Transverse colon (tissue), 4 donors: ENCODE measurements at regions not wholly inside any gene's neighbourhood (a gene's known extent, or its start where the extent isn't known, plus 50 kb on each side); places are given as distances from the start of the nearest gene placed in this dataset.

Experiments
- DNase-seq: peaks from one replicate; pipeline ENCODE4 v3.0.0-alpha.2; 2019
- H3K27ac ChIP-seq, 4 donors: fragments of 200-600 bp; sonication (generic); 2 replicates each; pipeline ENCODE4 v1.5.1; 2016 to 2018; ENCODE audit warnings: inconsistent platforms in 4 of 4
- H3K27me3 ChIP-seq: fragments of 200-600 bp; sonication (generic); 2 replicates; pipeline ENCODE4 v1.5.1; 2017; ENCODE audit warnings: inconsistent platforms
- H3K36me3 ChIP-seq, 4 donors: fragments of 200-600 bp; sonication (generic); 2 replicates each; pipeline ENCODE4 v1.5.1; 2017 to 2019; ENCODE audit warnings: inconsistent platforms in 4 of 4
- H3K4me1 ChIP-seq, 4 donors: fragments of 200-600 bp; sonication (generic); 2 replicates each; pipeline ENCODE4 v1.5.1; 2017 to 2020; ENCODE audit warnings: inconsistent platforms in 4 of 4
- H3K4me3 ChIP-seq, 4 donors: fragments of 200-600 bp; sonication (generic); 1 replicate in 1 of 4; 2 replicates in 3 of 4; pipeline versions ENCODE4 v1.5.1 to v1.6.1; 2017 to 2019; ENCODE audit warnings: inconsistent platforms in 4 of 4
- H3K9me3 ChIP-seq, 2 donors: fragments of 200-600 bp; sonication (generic); 2 replicates each; pipeline ENCODE4 v1.5.1; 2017 to 2019; ENCODE audit warnings: inconsistent platforms in 2 of 2
- EP300 ChIP-seq: sonication (generic); formaldehyde crosslinking; IDR thresholded peaks from one replicate; pipeline ENCODE4 v1.6.1; 2017; ENCODE audit warnings: antibody characterized with exemption, low read depth
- POLR2A ChIP-seq: fragments of 450-650 bp; IDR thresholded peaks from one replicate; pipeline ENCODE4 v1.6.1; 2016; ENCODE audit warnings: antibody characterized with exemption, mild to moderate bottlenecking, moderate library complexity
- POLR2AphosphoS5 ChIP-seq, 3 donors: sonication (generic); formaldehyde crosslinking; IDR thresholded peaks; one replicate each; pipeline ENCODE4 v1.6.1; 2016; ENCODE audit warnings: antibody characterized with exemption in 3 of 3
- WGBS, 2 donors: methylation state at CpG; one replicate each; pipeline ENCODE4 v1.1.5; 2018; ENCODE audit warnings: low coverage in 1 of 2; 5-methylcytosine and 5-hydroxymethylcytosine counted together
- in situ Hi-C, 4 donors: fragments of 200-750 bp; cut with MboI; loops; one replicate each; pipeline versions ENCODE4 v1.15.0 to v1.15.1; 2017; ENCODE audit warnings: low sequenced_read_pairs in 3 of 4, low pct_ligation_motif_present in 1 of 4, low pct_unique_long_range_greater_than_20kb in 1 of 4
- intact Hi-C: fragments of 100-400 bp; cut with DNase I; formaldehyde crosslinking; loops from one replicate; pipeline ENCODE4 v1.15.1; 2023; ENCODE audit warnings: low total_unique reads
- TF ChIP-seq, protein P1 (sequence below), 5 experiments: fragments of 200-600 bp in 3 of 5; fragments of 450-650 bp in 2 of 5; sonication (generic) in 3 of 5; IDR thresholded peaks; 1 replicate in 2 of 5; 2 replicates in 3 of 5; pipeline ENCODE4 v1.5.1; 2016 to 2017; ENCODE audit warnings: antibody characterized with exemption in 5 of 5, inconsistent platforms in 3 of 5, mild to moderate bottlenecking in 2 of 5, moderate library complexity in 1 of 5

DNA sequence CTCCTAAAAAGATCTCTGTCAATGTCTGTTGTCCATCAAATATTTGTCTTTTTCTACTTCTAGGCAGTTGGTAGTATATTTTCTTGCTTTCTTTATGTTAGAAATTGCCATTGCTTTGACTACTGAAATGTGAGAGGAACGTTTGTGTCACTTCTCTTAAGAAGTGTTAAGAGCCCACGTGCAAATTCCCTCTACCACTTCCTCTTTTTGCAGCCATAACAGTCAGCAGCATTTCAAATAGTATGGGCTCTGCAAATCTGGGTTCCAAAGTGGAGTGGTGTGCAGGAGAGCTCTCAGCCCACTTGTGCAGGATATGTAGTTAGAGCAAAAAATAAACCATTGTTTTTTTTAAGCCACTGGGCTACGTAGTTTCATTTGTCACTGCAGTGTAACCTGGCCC lies 314.0 kb downstream of the MEIS1 start:
- in situ Hi-C loops, result no loop called here
- DNase-seq, result no peak
- Histone ChIP-seq H3K36me3 (no peaks in the 10 kb centered on the region), H3K27me3 (no peaks in the 10 kb centered on the region), H3K4me3 (no peak overlapping the region), H3K9me3 (no peaks in the 10 kb centered on the region), H3K27ac (peak overlapping the region in 3 of 4 donors; percentile 44 to 58 (median 57)), H3K4me1 (peaks cover 0 to 7% (median 2%) of the 10 kb centered on the region in 4 donors)
- intact Hi-C loops, result no loop called here
- WGBS, 2 donors, result 34 to 75% methylated on average over 3 of the region's 3 CpGs
- TF ChIP-seq, protein P1, sequence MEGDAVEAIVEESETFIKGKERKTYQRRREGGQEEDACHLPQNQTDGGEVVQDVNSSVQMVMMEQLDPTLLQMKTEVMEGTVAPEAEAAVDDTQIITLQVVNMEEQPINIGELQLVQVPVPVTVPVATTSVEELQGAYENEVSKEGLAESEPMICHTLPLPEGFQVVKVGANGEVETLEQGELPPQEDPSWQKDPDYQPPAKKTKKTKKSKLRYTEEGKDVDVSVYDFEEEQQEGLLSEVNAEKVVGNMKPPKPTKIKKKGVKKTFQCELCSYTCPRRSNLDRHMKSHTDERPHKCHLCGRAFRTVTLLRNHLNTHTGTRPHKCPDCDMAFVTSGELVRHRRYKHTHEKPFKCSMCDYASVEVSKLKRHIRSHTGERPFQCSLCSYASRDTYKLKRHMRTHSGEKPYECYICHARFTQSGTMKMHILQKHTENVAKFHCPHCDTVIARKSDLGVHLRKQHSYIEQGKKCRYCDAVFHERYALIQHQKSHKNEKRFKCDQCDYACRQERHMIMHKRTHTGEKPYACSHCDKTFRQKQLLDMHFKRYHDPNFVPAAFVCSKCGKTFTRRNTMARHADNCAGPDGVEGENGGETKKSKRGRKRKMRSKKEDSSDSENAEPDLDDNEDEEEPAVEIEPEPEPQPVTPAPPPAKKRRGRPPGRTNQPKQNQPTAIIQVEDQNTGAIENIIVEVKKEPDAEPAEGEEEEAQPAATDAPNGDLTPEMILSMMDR (IDR thresholded peaks at IDR 0.05), result no peak
- TF ChIP-seq EP300 (no peak), POLR2AphosphoS5 (IDR thresholded peaks at IDR 0.05) (no peak), POLR2A (no peak)

DNA sequence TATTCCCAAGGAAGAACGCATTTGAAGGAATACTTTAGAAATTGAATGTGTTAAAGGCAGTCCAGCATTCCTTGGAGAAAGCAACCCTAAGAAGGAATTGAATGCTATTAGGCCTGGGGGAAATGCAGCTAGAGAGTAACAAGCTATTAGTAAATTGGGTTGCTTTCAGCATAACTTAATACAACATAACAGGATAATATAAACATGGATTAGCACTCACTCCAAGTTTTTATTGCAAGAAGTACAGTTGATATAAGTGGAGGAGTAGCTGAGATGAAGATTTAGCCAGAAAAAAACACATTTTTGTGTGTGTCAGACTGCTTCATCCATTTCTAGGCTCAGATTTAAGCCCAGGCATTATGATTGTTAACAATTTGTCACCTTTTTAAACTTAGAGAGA lies 314.6 kb downstream of the MEIS1 start:
- TF ChIP-seq POLR2A (no peak), EP300 (no peak), POLR2AphosphoS5 (IDR thresholded peaks at IDR 0.05) (no peak)
- TF ChIP-seq, protein P1 (IDR thresholded peaks at IDR 0.05), result no peak
- intact Hi-C loops (no loop called here), in situ Hi-C loops (no loop called here)
- DNase-seq, result no peak
- Histone ChIP-seq H3K4me3 (no peak overlapping the region), H3K36me3 (no peaks in the 10 kb centered on the region), H3K27me3 (no peaks in the 10 kb centered on the region), H3K9me3 (no peaks in the 10 kb centered on the region), H3K4me1 (peaks cover 0 to 7% (median 2%) of the 10 kb centered on the region in 4 donors), H3K27ac (peak overlapping the region in 3 of 4 donors; percentile 44 to 58 (median 57))
- WGBS, 2 donors, result 54 to 79% methylated on average over 1 of the region's 1 CpG

- 40 to 62% methylated on average over 1 of the region's 1 CpG for WGBS, 2 donors
- Histone ChIP-seq H3K27me3 (no peaks in the 10 kb centered on the region), H3K4me3 (no peak overlapping the region), H3K36me3 (no peaks in the 10 kb centered on the region), H3K4me1 (peaks cover 0 to 7% (median 2%) of the 10 kb centered on the region in 4 donors), H3K27ac (peak overlapping the region in 3 of 4 donors; percentile 28 to 72 (median 47)), H3K9me3 (no peaks in the 10 kb centered on the region)
- in situ Hi-C loops, result no loop called here
- intact Hi-C loops, result no loop called here
- DNase-seq, result no peak
- TF ChIP-seq EP300 (no peak), POLR2AphosphoS5 (IDR thresholded peaks at IDR 0.05) (peak in 2 of 3 donors; percentile 42 to 49)
Observed at GRCh38 chr2:66753257-66753656, 318.3 kb downstream of the MEIS1 start.

DNA sequence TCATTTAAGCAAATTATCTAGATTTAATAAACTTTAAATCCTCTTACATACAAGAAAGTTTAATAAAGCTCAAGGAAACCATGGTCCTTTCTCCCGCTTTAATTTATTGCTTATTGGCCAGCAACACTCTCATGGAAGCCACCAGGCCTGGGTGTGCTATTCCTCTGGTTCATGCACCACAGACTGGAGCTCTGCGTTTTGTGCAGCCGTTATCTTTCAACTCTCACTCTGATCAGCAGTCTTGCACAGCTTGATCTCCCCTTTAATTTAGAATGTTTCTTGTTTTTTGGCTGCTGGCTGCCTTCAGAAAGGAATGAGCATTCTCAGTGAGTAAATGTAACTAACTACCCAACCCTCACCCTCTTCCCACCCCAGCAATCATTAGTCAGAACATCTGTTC lies 318.7 kb downstream of the MEIS1 start:
- in situ Hi-C loops (no loop called here), intact Hi-C loops (no loop called here)
- peak overlapping the region in 3 of 4 donors; percentile 28 to 72 (median 47) for H3K27ac ChIP-seq
- no peaks in the 10 kb centered on the region for H3K27me3 ChIP-seq
- H3K9me3 ChIP-seq, result no peaks in the 10 kb centered on the region
- H3K4me1 ChIP-seq, result peaks cover 0 to 7% (median 2%) of the 10 kb centered on the region in 4 donors
- H3K36me3 ChIP-seq, result no peaks in the 10 kb centered on the region
- 66 to 80% methylated on average over 3 of the region's 3 CpGs for WGBS, 2 donors
- no peak for DNase-seq
- no peak overlapping the region for H3K4me3 ChIP-seq
- TF ChIP-seq, protein P1 (IDR thresholded peaks at IDR 0.05), result no peak
- TF ChIP-seq EP300, result no peak
- TF ChIP-seq POLR2AphosphoS5 (IDR thresholded peaks at IDR 0.05), result no peak
- TF ChIP-seq POLR2A, result no peak

DNA sequence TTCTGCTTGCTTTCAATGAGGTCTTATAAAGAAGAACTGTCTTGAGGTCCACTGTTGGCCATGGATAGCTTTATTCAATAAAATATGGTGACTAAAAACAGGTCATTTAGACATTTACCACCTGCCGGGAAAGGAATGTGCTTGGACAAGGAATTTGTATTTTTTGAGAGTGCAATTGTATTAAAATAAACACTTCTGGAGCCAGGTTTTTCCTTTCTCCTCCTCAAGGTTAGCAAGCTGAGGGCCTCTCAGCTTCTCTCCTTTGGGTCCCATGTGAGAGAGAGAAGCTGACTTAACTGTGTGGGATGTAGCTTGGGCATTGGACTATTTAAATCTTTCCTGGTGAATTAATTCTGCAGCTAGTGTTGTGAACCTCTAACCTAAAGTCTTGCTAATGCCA lies 321.0 kb downstream of the MEIS1 start:
- H3K4me3 ChIP-seq, result no peak overlapping the region
- intact Hi-C loops (no loop called here), in situ Hi-C loops (no loop called here)
- H3K9me3 ChIP-seq, result no peaks in the 10 kb centered on the region
- TF ChIP-seq, protein P1 (IDR thresholded peaks at IDR 0.05), result no peak
- TF ChIP-seq POLR2A, result no peak
- TF ChIP-seq POLR2AphosphoS5 (IDR thresholded peaks at IDR 0.05), result no peak
- TF ChIP-seq EP300, result no peak
- H3K27ac ChIP-seq, result peak overlapping the region in 2 of 4 donors; percentile 47 to 72
- H3K27me3 ChIP-seq, result no peaks in the 10 kb centered on the region
- no peak for DNase-seq
- no peaks in the 10 kb centered on the region for H3K4me1 ChIP-seq
- no peaks in the 10 kb centered on the region for H3K36me3 ChIP-seq
- 40 to 75% methylated on average over 1 of the region's 1 CpG for WGBS, 2 donors
